Panc1 (cell line): ENCODE measurements at regions not wholly inside any gene's neighbourhood (a gene's known extent, or its start where the extent isn't known, plus 50 kb on each side); places are given as distances from the start of the nearest gene placed in this dataset.

Experiments
- POLR2AphosphoS5 ChIP-seq: IDR thresholded peaks from 2 replicates; pipeline ENCODE4 v1.6.1; 2012; ENCODE audit warnings: mild to moderate bottlenecking, low read depth, low read length, moderate library complexity
- TCF7L2 ChIP-seq: IDR thresholded peaks from 2 replicates; pipeline ENCODE4 v1.6.1; 2011; ENCODE audit warnings: mild to moderate bottlenecking, low read depth, low read length, inconsistent platforms
- TF ChIP-seq, protein P1 (sequence below): fragments of 450-650 bp; IDR thresholded peaks from 2 replicates; pipeline ENCODE4 v1.5.1; 2017; ENCODE audit warnings: mild to moderate bottlenecking
- TF ChIP-seq, protein P2 (sequence below), 2 experiments: IDR thresholded peaks; 2 replicates each; pipeline ENCODE4 v1.6.1; 2011 to 2012; ENCODE audit warnings: low read depth in 2 of 2, control low read depth in 1 of 2, low read length in 1 of 2, mild to moderate bottlenecking in 1 of 2, moderate library complexity in 1 of 2; ENCODE audit not compliant: insufficient read depth in 1 of 2

DNA sequence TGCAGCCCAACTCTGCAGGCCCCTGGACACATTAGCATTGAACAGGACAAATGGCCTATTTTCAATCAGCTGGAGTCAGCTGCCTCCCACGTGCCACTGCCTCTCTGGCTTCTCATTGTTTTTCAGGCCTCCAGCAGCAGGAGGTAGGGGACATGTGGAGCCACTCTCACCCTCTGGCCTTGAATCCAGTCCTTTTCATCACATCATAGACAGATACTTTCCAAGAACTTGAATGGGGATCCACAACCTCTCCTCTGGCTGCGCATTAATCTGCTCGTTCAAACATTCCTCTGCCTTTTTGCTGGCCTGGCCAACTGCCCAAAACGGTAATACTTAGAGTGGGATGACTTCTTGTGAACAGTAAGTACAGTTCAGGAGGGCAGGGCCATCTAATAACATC, 592.3 kb downstream of the PKHD1 start:
- TF ChIP-seq, protein P1, sequence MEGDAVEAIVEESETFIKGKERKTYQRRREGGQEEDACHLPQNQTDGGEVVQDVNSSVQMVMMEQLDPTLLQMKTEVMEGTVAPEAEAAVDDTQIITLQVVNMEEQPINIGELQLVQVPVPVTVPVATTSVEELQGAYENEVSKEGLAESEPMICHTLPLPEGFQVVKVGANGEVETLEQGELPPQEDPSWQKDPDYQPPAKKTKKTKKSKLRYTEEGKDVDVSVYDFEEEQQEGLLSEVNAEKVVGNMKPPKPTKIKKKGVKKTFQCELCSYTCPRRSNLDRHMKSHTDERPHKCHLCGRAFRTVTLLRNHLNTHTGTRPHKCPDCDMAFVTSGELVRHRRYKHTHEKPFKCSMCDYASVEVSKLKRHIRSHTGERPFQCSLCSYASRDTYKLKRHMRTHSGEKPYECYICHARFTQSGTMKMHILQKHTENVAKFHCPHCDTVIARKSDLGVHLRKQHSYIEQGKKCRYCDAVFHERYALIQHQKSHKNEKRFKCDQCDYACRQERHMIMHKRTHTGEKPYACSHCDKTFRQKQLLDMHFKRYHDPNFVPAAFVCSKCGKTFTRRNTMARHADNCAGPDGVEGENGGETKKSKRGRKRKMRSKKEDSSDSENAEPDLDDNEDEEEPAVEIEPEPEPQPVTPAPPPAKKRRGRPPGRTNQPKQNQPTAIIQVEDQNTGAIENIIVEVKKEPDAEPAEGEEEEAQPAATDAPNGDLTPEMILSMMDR: no peak
- no peak for TF ChIP-seq POLR2AphosphoS5
- TF ChIP-seq TCF7L2: no peak
- TF ChIP-seq, protein P2, sequence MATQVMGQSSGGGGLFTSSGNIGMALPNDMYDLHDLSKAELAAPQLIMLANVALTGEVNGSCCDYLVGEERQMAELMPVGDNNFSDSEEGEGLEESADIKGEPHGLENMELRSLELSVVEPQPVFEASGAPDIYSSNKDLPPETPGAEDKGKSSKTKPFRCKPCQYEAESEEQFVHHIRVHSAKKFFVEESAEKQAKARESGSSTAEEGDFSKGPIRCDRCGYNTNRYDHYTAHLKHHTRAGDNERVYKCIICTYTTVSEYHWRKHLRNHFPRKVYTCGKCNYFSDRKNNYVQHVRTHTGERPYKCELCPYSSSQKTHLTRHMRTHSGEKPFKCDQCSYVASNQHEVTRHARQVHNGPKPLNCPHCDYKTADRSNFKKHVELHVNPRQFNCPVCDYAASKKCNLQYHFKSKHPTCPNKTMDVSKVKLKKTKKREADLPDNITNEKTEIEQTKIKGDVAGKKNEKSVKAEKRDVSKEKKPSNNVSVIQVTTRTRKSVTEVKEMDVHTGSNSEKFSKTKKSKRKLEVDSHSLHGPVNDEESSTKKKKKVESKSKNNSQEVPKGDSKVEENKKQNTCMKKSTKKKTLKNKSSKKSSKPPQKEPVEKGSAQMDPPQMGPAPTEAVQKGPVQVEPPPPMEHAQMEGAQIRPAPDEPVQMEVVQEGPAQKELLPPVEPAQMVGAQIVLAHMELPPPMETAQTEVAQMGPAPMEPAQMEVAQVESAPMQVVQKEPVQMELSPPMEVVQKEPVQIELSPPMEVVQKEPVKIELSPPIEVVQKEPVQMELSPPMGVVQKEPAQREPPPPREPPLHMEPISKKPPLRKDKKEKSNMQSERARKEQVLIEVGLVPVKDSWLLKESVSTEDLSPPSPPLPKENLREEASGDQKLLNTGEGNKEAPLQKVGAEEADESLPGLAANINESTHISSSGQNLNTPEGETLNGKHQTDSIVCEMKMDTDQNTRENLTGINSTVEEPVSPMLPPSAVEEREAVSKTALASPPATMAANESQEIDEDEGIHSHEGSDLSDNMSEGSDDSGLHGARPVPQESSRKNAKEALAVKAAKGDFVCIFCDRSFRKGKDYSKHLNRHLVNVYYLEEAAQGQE (IDR thresholded peaks at IDR 0.05; ENCODE audit: insufficient read depth in 1 of 2, low read depth in 2 of 2, low read length in 1 of 2): no peak
